GM19328 (cell line): ENCODE measurements at regions not wholly inside any gene's neighbourhood (a gene's known extent, or its start where the extent isn't known, plus 50 kb on each side); places are given as distances from the start of the nearest gene placed in this dataset.
"Not testable (repeated sequence)": the region's sequence is repeated elsewhere in the genome, so short reads cannot be mapped to it uniquely, and the experiment has no call there.

ENCODE experiments used
- ATAC-seq: cut with Tn5 transposase; IDR thresholded peaks from one replicate; pipeline ENCODE4 v1.9.1; 2021; ENCODE audit warnings: mild to moderate bottlenecking, moderate library complexity; ENCODE audit not compliant: unreplicated experiment

GRCh38 chr2:226183033-226183432 lies 616.6 kb downstream of the IRS1 start:
- no peak for ATAC-seq

- no peak for ATAC-seq
These were observed 617.7 kb downstream of the IRS1 start for GRCh38 chr2:226181909-226182308.

DNA sequence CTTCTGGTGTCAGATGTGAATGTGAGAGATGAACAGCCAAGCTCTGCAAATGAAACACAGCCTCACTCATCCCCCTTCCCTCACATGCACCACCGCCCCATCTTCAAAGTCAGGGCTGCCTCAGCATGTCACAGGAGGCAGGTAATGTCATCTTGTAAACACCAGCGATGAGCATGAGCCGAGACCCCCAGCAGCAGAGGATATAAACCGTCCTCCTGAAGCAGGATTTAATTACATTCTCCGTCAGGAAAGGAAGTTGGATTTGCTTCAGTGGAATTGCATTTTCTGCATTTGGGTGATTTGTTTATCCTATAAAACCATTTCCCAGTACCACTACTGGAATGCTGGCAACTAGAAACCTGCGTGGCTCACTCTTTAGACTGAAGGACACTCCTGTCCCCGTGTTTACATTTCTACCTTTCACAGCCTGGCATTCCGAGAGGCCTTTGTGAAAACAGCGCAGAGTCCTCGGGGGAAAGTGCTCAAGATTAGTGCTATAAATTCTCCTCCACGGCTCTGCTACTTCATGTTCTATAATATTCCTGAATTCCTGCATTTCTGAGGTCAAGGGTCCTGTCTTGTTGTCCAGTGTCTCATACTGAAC lies 619.2 kb downstream of the IRS1 start:
- no peak for ATAC-seq

- ATAC-seq = no peak
These were observed 620.6 kb downstream of the IRS1 start for GRCh38 chr2:226179010-226179409.

DNA sequence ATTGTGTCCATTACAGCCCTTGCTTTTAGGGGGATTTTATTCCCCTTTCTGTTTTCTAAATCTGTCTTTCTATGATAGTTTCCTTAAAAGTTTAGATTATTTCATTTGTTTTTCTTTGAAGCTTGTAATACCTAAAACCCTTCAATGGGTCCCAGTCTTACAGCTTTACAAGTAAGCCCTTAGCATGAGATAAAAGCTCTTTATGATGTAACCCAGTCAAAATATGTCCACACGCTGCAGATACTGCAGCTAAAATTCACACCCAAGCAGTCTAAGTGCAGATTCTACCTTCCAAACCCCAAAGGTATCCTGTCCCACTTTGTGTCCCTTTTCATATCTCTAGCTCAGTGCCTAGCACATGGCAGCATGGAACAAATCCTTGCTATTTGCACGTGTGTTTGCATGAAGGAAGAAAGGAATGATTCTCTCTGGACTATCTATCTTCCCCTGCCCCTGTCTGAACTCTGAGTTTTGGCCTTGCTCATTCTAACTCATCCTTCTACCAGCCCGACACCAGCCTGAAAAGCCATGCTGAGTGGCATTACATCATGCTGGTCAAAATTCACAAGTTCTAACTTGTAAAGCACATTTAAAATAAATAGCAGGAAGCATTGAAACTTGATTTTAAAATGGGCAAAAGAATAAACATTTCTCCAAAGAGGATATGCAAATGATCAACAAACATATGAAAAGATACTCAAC lies 623.2 kb downstream of the IRS1 start:
- ATAC-seq = no peak

DNA sequence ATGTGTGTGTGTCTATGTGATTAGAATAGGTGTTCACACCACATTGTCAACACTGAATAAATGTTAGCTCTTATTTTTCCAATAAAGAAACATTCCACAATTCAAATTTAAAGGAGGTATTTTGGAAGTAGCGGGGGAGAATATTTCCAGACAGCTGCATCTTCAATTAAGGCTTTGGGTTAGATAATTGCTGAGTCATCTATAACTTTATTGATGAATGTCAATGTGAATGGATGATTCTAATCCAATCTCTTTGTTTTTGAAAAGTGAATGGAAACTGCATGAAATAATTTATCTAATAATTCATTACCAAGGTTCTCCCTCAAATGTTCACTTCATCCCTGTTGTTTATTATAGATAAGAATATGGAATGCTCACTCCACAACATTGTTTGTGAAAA lies 625.2 kb downstream of the IRS1 start:
- no peak for ATAC-seq

DNA sequence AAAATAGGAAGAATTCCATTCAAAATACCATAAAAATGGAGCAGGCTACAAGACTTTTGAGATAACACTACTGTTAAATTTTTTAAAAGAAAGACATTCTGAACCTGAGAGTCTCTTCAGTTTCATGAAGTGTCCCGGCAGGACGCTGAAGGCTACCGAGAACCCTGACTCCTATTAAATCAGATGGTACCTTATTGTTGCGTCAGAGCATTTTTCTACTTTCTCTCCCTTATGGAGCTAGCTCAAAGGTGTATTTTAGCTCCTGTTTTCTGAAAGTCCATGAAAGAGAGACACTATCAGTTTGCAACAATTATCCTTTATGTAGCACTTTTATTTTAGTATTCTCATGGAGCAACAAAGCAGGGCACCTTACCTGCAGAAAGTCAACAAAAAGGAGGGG lies 626.7 kb downstream of the IRS1 start:
- ATAC-seq = no peak

GRCh38 chr2:226172309-226172708 lies 627.3 kb downstream of the IRS1 start:
- no peak for ATAC-seq

GRCh38 chr2:226169751-226170581 lies 629.7 kb downstream of the IRS1 start:
- no peak for ATAC-seq

DNA sequence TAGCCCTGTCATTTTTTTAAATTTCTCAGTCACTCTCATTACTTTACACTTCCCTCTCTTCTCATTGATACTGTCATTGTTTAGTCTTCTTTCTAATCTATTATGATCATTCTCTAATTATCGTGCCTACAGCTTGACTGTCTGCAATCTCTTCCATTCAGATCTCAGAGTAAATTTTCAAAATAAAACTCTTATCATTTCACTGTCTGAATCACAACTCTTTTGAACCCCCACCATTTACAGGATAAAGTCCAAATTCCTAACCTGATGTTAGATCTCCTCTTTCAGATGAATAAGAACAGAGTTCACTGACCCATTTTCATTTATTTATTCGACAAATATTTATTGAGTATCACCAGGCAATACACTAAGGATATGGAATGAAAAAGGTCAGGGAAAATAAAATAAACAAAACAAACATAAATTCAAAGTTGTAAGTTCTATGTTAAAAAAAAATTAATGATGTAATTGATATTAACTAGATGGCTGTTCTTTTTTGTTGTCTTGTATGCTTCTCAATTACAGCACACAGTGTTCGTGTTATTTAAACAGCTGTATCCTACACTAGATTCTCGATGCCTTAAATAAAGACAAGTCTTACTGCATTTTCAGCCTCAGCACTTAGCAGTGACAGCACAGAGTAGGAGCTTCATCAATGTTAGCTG lies 631.0 kb downstream of the IRS1 start:
- ATAC-seq = no peak

DNA sequence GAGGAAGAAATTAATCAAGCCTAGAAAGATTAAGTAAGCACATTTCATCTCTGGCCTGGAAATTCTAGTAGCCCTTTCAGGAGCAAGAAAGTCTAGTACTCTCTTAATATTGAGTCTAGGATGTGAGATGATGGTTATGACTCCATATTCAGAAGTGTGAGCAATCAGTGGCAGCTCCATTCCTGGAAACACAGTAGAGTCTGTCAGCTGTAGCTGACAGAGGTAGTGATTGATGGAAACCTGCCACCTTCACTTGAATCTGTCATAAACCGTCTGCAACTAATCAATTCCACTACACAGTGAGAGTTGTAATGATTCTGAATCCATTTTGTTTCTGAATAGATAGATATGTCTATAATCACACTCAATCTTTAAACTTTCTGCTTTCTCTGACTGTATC lies 635.1 kb downstream of the IRS1 start:
- ATAC-seq = no peak

DNA sequence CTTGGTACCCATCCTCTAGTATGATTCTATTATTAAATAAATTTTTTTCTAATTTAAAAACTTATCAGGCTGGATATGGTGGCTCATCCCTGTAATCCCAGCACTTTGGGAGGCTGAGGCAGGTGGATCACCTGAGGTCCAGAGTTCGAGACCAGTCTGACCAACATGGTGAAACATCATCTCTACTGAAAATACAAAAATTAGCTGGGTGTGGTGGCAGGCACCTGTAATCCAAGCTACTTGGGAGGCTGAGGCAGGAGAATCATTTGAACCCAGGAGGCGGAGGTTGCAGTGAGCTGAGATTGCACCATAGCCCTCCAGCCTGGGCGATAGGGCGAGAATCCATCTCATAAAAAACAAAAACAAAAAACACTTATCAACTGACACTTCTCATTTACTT lies 639.0 kb downstream of the IRS1 start:
- ATAC-seq = not testable (repeated sequence)

- no peak for ATAC-seq
These were observed 639.6 kb downstream of the IRS1 start for GRCh38 chr2:226159875-226160479.

DNA sequence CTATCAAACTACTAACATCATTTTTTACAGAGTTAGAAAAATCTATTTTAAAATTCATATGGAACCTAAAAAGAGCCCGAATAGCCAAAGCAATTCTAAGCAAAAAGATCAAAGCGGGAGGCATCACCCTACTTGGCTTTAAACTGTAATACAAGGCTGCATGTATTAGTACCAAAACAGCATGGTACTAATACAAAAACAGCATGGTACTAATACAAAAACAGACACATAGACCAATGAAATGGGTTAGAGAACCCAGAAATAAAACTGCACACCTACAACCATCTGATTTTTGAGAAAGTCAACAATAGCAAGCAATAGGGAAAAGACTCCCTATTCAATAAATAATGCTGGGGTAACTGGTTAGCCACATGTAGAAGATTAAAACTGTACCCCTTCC lies 640.7 kb downstream of the IRS1 start:
- ATAC-seq = no peak

DNA sequence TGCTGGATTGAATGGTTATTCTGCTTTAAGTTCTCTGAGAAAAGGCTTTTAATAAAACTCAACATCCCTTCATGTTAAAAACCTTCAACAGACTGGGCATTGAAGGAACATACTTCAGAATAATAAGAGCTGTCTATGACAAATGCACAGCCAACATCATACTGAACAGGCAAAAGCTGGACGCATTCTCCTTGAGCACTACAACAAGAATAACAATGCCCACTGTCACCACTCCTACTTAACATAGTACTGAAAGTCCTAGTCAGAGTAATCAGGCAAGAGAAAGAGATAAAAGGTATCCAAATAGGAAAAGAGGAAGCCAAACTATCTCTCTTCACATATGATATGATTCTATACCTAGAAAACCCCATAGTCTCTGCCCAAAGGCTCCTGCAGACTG lies 641.4 kb downstream of the IRS1 start:
- ATAC-seq = no peak

DNA sequence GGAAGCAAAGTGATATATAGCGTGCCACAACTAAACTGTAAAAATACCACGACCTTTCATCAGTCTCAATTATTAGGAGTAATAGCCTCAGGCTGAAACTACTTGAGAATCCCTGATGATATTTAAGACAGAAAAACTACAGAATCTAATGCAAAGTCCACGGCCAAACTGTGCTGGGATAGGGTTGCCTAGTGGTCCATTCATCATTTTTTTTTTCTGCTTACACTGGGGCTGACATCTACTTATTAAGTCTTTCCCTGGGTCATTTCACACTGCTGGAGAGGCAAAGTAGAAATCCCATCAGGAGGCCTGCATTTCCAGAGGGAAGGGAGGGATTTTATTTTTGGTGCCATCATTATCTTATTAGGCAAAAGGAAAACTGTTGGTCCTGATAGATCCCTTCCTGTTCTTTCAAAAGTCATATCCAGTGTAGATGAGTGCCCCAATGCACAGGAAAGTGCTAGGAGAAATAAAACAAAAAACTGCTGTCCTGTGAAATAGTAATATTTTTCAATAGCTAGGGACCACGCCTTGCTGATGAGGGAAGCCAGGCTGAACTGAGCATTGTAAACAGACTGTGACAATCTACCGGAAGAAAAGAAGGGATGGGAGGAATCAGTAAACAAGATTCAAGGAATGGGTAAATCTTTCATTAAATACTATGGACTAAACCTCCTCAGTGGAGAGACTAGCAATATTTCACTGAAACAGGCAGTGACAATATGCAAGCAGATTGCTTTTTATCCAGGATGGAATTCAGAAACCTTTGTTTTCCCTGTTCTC lies 644.3 kb downstream of the IRS1 start:
- no peak for ATAC-seq

DNA sequence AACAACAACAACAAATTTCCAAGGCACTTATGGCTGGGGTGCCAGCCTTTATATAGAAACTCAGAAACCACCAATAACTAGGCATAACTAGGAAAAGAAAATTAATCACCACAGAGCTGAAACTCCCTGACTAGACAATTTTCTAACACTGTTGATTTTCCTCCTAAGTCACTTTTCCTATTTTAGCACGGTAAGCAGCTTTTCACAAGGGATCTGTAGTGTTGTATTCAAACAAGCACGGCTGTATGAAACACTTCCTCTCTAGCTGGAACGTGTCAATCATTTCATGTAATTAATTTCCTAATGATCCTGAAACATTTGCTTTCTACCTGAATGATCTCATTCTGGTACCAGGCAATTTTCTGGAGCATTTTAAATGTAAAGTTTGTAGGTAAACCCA lies 645.0 kb downstream of the IRS1 start:
- ATAC-seq = no peak

GRCh38 chr2:226153553-226153952 lies 646.1 kb downstream of the IRS1 start:
- no peak for ATAC-seq

DNA sequence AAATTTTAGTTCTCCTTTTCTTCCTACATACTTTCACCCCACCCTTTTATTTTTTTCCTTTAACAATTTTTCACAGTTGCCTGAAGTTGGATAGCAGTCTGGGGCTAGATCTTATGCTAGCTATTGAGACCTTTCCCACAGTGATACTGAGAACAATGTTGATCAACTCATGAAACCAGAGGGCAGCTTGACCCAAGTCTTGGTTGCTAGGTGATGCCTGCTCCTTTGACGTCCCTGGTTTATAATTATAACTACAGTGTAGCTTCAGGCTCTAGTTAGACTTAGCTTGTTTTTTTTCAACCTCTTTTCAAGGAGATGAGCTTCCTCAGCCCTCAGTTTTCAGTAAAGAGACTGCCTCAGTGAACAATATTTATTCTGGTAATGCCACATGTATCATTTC lies 648.5 kb downstream of the IRS1 start:
- ATAC-seq = no peak

DNA sequence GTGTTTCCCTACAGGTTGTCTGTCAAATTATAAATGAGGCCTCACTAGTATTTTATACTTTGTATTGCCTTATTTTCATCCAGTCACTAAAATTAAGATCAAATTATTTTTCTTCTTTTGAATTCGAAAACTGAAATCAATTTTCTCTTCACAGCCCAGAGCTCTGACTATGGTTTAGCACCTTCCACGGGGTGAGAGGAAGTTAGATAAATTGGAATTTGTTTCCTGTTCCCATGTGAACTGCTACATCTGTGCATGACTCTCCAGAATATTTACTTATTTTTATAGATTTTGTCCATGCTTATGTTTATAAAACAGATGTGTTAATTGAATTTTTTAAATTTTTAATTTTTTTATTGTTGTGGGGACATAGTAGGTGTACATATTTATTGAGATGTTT lies 656.5 kb downstream of the IRS1 start:
- ATAC-seq = no peak
